ENCODE measurements at regions not wholly inside any gene's neighbourhood (a gene's known extent, or its start where the extent isn't known, plus 50 kb on each side); places are given as distances from the start of the nearest gene placed in this dataset.

DNA sequence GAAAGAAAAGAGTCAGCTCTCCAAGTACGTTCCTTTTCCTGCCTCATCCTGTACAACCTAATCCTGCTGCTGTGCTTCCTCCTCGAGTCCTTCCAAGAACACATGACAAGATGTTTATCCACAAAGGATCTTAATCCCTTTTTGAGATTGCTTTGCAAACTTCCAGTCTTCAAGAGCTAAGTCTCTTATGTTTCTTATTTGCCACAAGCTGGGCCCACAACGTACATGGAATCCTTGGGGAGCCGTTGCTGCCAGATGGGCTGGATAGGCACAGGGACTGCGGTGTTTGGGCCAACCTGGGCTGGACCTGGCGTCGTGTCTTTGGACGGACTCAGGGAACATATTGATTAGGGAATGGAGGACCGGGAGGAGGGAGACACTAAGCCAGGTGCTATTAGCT, 79.7 kb upstream of the AFDN start:
- TF ChIP-seq EZH2 (IDR thresholded peaks at IDR 0.05; ENCODE audit: borderline replicate concordance) (no peak), EZH2phosphoT487 (IDR thresholded peaks at IDR 0.05; ENCODE audit: low read depth, severe bottlenecking, unreplicated experiment) (no peak)

Data from hepatocyte (in vitro differentiated cells).